Right atrium auricular region (tissue), 2 donors: ENCODE measurements at regions not wholly inside any gene's neighbourhood (a gene's known extent, or its start where the extent isn't known, plus 50 kb on each side); places are given as distances from the start of the nearest gene placed in this dataset.
"Not testable (repeated sequence)": the region's sequence is repeated elsewhere in the genome, so short reads cannot be mapped to it uniquely, and the experiment has no call there.

Experiments
- DNase-seq: peaks from one replicate; pipeline ENCODE4 v3.0.0-alpha.2; 2019; ENCODE audit warnings: low spot score
- H3K27ac ChIP-seq, 2 donors: fragments of 200-600 bp; sonication (generic); 1 replicate in 1 of 2; 2 replicates in 1 of 2; pipeline ENCODE4 v1.5.1; 2016 to 2019
- H3K27me3 ChIP-seq, 2 donors: fragments of 200-600 bp; sonication (generic); one replicate each; pipeline versions ENCODE4 v1.5.1 to v1.6.0; 2017 to 2019
- H3K36me3 ChIP-seq: fragments of 200-600 bp; sonication (generic); one replicate; pipeline ENCODE4 v1.5.1; 2016
- H3K4me1 ChIP-seq, 2 donors: fragments of 200-600 bp; sonication (generic); one replicate each; pipeline versions ENCODE4 v1.5.1 to v1.6.0; 2017 to 2019
- H3K4me3 ChIP-seq, 2 donors: fragments of 200-600 bp; sonication (generic); 1 replicate in 1 of 2; 2 replicates in 1 of 2; pipeline ENCODE4 v1.5.1; 2017 to 2019; ENCODE audit warnings: mild to moderate bottlenecking in 1 of 2, moderate library complexity in 1 of 2
- H3K9me3 ChIP-seq, 2 donors: fragments of 200-600 bp; sonication (generic); one replicate each; pipeline ENCODE4 v1.5.1; 2019
- CTCF ChIP-seq, 2 donors: fragments of 200-600 bp; sonication (generic); IDR thresholded peaks; one replicate each; pipeline ENCODE4 v1.5.1; 2019; ENCODE audit warnings: antibody characterized with exemption in 2 of 2

GRCh38 chr7:51382243-51382642, 65.6 kb upstream of the COBL start:
- H3K4me1 ChIP-seq, H3K4me3 ChIP-seq, DNase-seq, H3K27me3 ChIP-seq, H3K9me3 ChIP-seq, H3K27ac ChIP-seq, H3K36me3 ChIP-seq: not testable (repeated sequence)

GRCh38 chr7:51376420-51377092, 59.9 kb upstream of the COBL start:
- TF ChIP-seq CTCF (IDR thresholded peaks at IDR 0.05): no peak
- DNase-seq: no peak
- no peaks in the 10 kb centered on the region for H3K36me3 ChIP-seq

GRCh38 chr7:51374936-51375335, 58.3 kb upstream of the COBL start:
- TF ChIP-seq CTCF (IDR thresholded peaks at IDR 0.05): no peak
- Histone ChIP-seq H3K4me1 (no peaks in the 10 kb centered on the region), H3K4me3 (no peak overlapping the region), H3K9me3 (no peaks in the 10 kb centered on the region), H3K27ac (no peak overlapping the region), H3K27me3 (no peaks in the 10 kb centered on the region), H3K36me3 (no peaks in the 10 kb centered on the region)
- DNase-seq: no peak

More at GRCh38 chr7:51376420-51377092, 59.9 kb upstream of the COBL start:
- no peaks in the 10 kb centered on the region for H3K4me1 ChIP-seq
- H3K27ac ChIP-seq: no peak overlapping the region
- H3K4me3 ChIP-seq: no peak overlapping the region
- H3K27me3 ChIP-seq: no peaks in the 10 kb centered on the region
- H3K9me3 ChIP-seq: no peaks in the 10 kb centered on the region

- H3K4me1 ChIP-seq, H3K36me3 ChIP-seq, H3K4me3 ChIP-seq, H3K9me3 ChIP-seq, H3K27me3 ChIP-seq, DNase-seq, H3K27ac ChIP-seq: not testable (repeated sequence)
Measured at GRCh38 chr7:51373607-51374006, 57.0 kb upstream of the COBL start.

- no peak overlapping the region for H3K4me3 ChIP-seq
- no peak for DNase-seq
- H3K36me3 ChIP-seq: no peaks in the 10 kb centered on the region
- peak; percentile 16 to 51 for TF ChIP-seq CTCF (IDR thresholded peaks at IDR 0.05)
- no peaks in the 10 kb centered on the region for H3K27me3 ChIP-seq
- no peak overlapping the region for H3K27ac ChIP-seq
- H3K9me3 ChIP-seq: no peaks in the 10 kb centered on the region
- H3K4me1 ChIP-seq: no peaks in the 10 kb centered on the region
Measured at GRCh38 chr7:51369746-51370145, 53.1 kb upstream of the COBL start.

GRCh38 chr7:51369228-51369627, 52.6 kb upstream of the COBL start:
- not testable (repeated sequence) for H3K4me1 ChIP-seq, H3K36me3 ChIP-seq, DNase-seq, H3K27ac ChIP-seq, H3K9me3 ChIP-seq, H3K4me3 ChIP-seq, H3K27me3 ChIP-seq

GRCh38 chr7:51368334-51368733, 51.7 kb upstream of the COBL start:
- no peaks in the 10 kb centered on the region for H3K27me3 ChIP-seq
- no peaks in the 10 kb centered on the region for H3K4me1 ChIP-seq
- no peaks in the 10 kb centered on the region for H3K9me3 ChIP-seq
- DNase-seq: no peak
- no peaks in the 10 kb centered on the region for H3K36me3 ChIP-seq
- H3K27ac ChIP-seq: no peak overlapping the region
- TF ChIP-seq CTCF (IDR thresholded peaks at IDR 0.05): no peak
- H3K4me3 ChIP-seq: no peak overlapping the region
